Body of pancreas (tissue), 4 donors: ENCODE measurements at regions not wholly inside any gene's neighbourhood (a gene's known extent, or its start where the extent isn't known, plus 50 kb on each side); places are given as distances from the start of the nearest gene placed in this dataset.

Experiments
- CTCF ChIP-seq, 7 experiments: fragments of 450-650 bp in 4 of 7; fragments of 200-600 bp in 3 of 7; sonication (generic) in 3 of 7; IDR thresholded peaks; one replicate each; pipeline ENCODE4 v1.5.1; 2016 to 2019; ENCODE audit warnings: antibody characterized with exemption in 7 of 7
- POLR2A ChIP-seq, 3 donors: fragments of 450-650 bp; IDR thresholded peaks; one replicate each; pipeline ENCODE4 v1.6.1; 2016; ENCODE audit warnings: antibody characterized with exemption in 3 of 3, mild to moderate bottlenecking in 2 of 3

GRCh38 chr11:23991165-23991539, 505.7 kb upstream of the LUZP2 start:
- TF ChIP-seq CTCF (IDR thresholded peaks at IDR 0.05): no peak
- TF ChIP-seq POLR2A (IDR thresholded peaks at IDR 0.05): no peak
